Hepatic stellate cell (primary cell): ENCODE measurements at regions not wholly inside any gene's neighbourhood (a gene's known extent, or its start where the extent isn't known, plus 50 kb on each side); places are given as distances from the start of the nearest gene placed in this dataset.
"Not testable (repeated sequence)": the region's sequence is repeated elsewhere in the genome, so short reads cannot be mapped to it uniquely, and the experiment has no call there.

Experiments
- DNase-seq: peaks from one replicate; pipeline ENCODE4 v3.0.0; 2011; ENCODE audit warnings: low spot score

- no peak for DNase-seq
Observed at GRCh38 chr13:53285896-53286430, 257.4 kb downstream of the OLFM4 start.

GRCh38 chr13:53298396-53298795, 269.8 kb downstream of the OLFM4 start:
- no peak for DNase-seq

GRCh38 chr13:53301449-53301848, 272.8 kb downstream of the OLFM4 start:
- DNase-seq = no peak

GRCh38 chr13:53305419-53305818, 276.8 kb downstream of the OLFM4 start:
- DNase-seq = not testable (repeated sequence)

- no peak for DNase-seq
Observed at GRCh38 chr13:53310786-53311185, 282.2 kb downstream of the OLFM4 start.

- no peak for DNase-seq
Observed at GRCh38 chr13:53311561-53311960, 282.9 kb downstream of the OLFM4 start.

GRCh38 chr13:53321296-53321801, 292.7 kb downstream of the OLFM4 start:
- DNase-seq = no peak

- no peak for DNase-seq
Observed at GRCh38 chr13:53324656-53325055, 296.0 kb downstream of the OLFM4 start.

- no peak for DNase-seq
Observed at GRCh38 chr13:53326716-53327115, 298.1 kb downstream of the OLFM4 start.

GRCh38 chr13:53327680-53328315, 299.2 kb downstream of the OLFM4 start:
- DNase-seq = no peak

GRCh38 chr13:53336441-53337160, 308.0 kb downstream of the OLFM4 start:
- DNase-seq = no peak

- DNase-seq = no peak
Observed at GRCh38 chr13:53338760-53339159, 310.1 kb downstream of the OLFM4 start.

- DNase-seq = no peak
Observed at GRCh38 chr13:53340505-53341143, 312.0 kb downstream of the OLFM4 start.

- no peak for DNase-seq
Observed at GRCh38 chr13:53341144-53341510, 312.5 kb downstream of the OLFM4 start.

- DNase-seq = no peak
Observed at GRCh38 chr13:53342623-53343360, 314.2 kb downstream of the OLFM4 start.

- no peak for DNase-seq
Observed at GRCh38 chr13:53343361-53343744, 314.7 kb downstream of the OLFM4 start.

GRCh38 chr13:53351021-53351420, 322.4 kb downstream of the OLFM4 start:
- DNase-seq = no peak

- no peak for DNase-seq
Observed at GRCh38 chr13:53357582-53357981, 329.0 kb downstream of the OLFM4 start.

GRCh38 chr13:53368948-53369347, 340.3 kb downstream of the OLFM4 start:
- no peak for DNase-seq

GRCh38 chr13:53379485-53379884, 350.9 kb downstream of the OLFM4 start:
- no peak for DNase-seq

GRCh38 chr13:53382008-53382407, 353.4 kb downstream of the OLFM4 start:
- DNase-seq = no peak

- DNase-seq = no peak
Observed at GRCh38 chr13:53398051-53398450, 369.4 kb downstream of the OLFM4 start.
